PFSK-1 (cell line): ENCODE measurements at regions not wholly inside any gene's neighbourhood (a gene's known extent, or its start where the extent isn't known, plus 50 kb on each side); places are given as distances from the start of the nearest gene placed in this dataset.

Experiments
- FOXP2 ChIP-seq: optimal IDR thresholded peaks from 2 replicates; pipeline ENCODE3; 2011; ENCODE audit warnings: borderline replicate concordance, control low read depth, inconsistent platforms; ENCODE audit not compliant: insufficient read depth; ENCODE audit errors: extremely low read length, extremely low read depth
- POLR2AphosphoS5 ChIP-seq: IDR thresholded peaks from 2 replicates; pipeline ENCODE4 v1.6.1; 2012; ENCODE audit warnings: low read depth, mild to moderate bottlenecking, control low read depth, low read length, moderate library complexity
- TAF1 ChIP-seq: IDR thresholded peaks from 2 replicates; pipeline ENCODE4 v1.6.1; 2012; ENCODE audit warnings: low read length, control low read depth, borderline replicate concordance; ENCODE audit not compliant: insufficient read depth

DNA sequence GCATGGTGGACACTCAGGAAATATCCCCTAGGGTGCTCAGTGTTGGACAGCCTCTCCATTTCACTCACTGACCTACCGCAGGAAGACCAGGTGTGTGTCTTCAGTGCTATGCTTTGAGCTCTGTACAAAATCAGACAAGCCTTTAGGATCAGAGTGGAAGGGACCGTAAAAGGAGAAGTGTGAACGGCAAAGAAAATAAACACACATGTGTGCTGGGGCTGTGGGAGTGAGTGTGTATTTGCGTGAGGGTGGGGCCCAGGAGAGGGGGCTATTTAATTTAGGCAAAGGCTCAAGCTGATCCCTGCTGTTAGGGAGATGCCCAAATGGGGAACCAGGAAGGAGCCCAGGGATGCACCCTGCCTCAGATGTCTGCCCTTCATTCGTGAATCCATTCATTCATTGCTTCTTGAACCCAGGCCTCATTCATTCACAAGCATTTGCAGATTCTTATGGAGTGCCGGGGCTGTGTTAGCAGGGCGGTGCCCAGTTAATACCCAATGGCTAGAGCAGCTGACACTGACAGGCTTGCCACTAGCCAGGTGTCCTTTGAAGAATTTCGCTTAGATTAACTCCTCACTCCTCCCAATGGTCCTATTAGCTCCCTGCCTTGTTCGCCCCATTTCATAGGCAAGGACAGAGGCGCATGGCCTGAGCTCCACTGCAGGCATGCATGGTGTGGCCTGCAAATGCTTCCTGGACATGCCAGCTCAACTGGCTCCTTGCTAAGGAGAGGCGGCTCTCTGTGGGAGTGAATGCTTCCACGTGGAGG is 296.7 kb upstream of the FOXF1 start:
- TF ChIP-seq POLR2AphosphoS5: no peak
- TF ChIP-seq TAF1: no peak
- TF ChIP-seq FOXP2: no peak
